HG02943 (cell line): ENCODE measurements at regions not wholly inside any gene's neighbourhood (a gene's known extent, or its start where the extent isn't known, plus 50 kb on each side); places are given as distances from the start of the nearest gene placed in this dataset.

Experiments used
- ATAC-seq: cut with Tn5 transposase; IDR thresholded peaks from one replicate; pipeline ENCODE4 v1.9.1; 2021; ENCODE audit warnings: mild to moderate bottlenecking, low read depth, moderate library complexity; ENCODE audit not compliant: unreplicated experiment

- no peak for ATAC-seq
These were observed 283.9 kb upstream of the MAN1A1 start for GRCh38 chr6:119633461-119633860.

- ATAC-seq, result no peak
These were observed 281.1 kb upstream of the MAN1A1 start for GRCh38 chr6:119630561-119631192.

GRCh38 chr6:119628691-119629594, 279.4 kb upstream of the MAN1A1 start:
- no peak for ATAC-seq

GRCh38 chr6:119627908-119628669, 278.5 kb upstream of the MAN1A1 start:
- no peak for ATAC-seq

- ATAC-seq, result no peak
These were observed 277.5 kb upstream of the MAN1A1 start for GRCh38 chr6:119626884-119627619.

- no peak for ATAC-seq
These were observed 271.4 kb upstream of the MAN1A1 start for GRCh38 chr6:119620846-119621555.

GRCh38 chr6:119614138-119614537, 264.6 kb upstream of the MAN1A1 start:
- no peak for ATAC-seq

GRCh38 chr6:119612911-119613381, 263.4 kb upstream of the MAN1A1 start:
- ATAC-seq, result no peak

- no peak for ATAC-seq
These were observed 262.8 kb upstream of the MAN1A1 start for GRCh38 chr6:119612176-119612891.

GRCh38 chr6:119610754-119611153, 261.2 kb upstream of the MAN1A1 start:
- ATAC-seq, result no peak

GRCh38 chr6:119610265-119610664, 260.7 kb upstream of the MAN1A1 start:
- no peak for ATAC-seq

GRCh38 chr6:119609865-119610264, 260.3 kb upstream of the MAN1A1 start:
- no peak for ATAC-seq

GRCh38 chr6:119608994-119609393, 259.4 kb upstream of the MAN1A1 start:
- ATAC-seq, result no peak

GRCh38 chr6:119604124-119604523, 254.6 kb upstream of the MAN1A1 start:
- no peak for ATAC-seq

GRCh38 chr6:119603501-119603900, 253.9 kb upstream of the MAN1A1 start:
- ATAC-seq, result no peak

GRCh38 chr6:119602215-119603178, 252.9 kb upstream of the MAN1A1 start:
- ATAC-seq, result no peak

- ATAC-seq, result no peak
These were observed 249.3 kb upstream of the MAN1A1 start for GRCh38 chr6:119598883-119599282.

GRCh38 chr6:119594907-119595306, 245.3 kb upstream of the MAN1A1 start:
- ATAC-seq, result no peak
